HEK293 (cell line): ENCODE measurements at regions not wholly inside any gene's neighbourhood (a gene's known extent, or its start where the extent isn't known, plus 50 kb on each side); places are given as distances from the start of the nearest gene placed in this dataset.

Source experiments
- GLIS2 ChIP-seq: fragments of 450-650 bp; formaldehyde crosslinking; IDR thresholded peaks from 2 replicates; pipeline ENCODE4 v1.5.1; 2016; ENCODE audit warnings: missing biosample characterization, missing genetic modification characterization
- ZNF530 ChIP-seq: fragments of 450-650 bp; formaldehyde crosslinking; IDR thresholded peaks from 2 replicates; pipeline ENCODE4 v1.5.1; 2016; ENCODE audit warnings: low read depth, missing biosample characterization, missing genetic modification characterization
- ZNF610 ChIP-seq: fragments of 450-650 bp; formaldehyde crosslinking; IDR thresholded peaks from 2 replicates; pipeline ENCODE4 v1.5.1; 2016; ENCODE audit warnings: missing biosample characterization, missing genetic modification characterization, borderline replicate concordance
- ZNF843 ChIP-seq: fragments of 450-650 bp; formaldehyde crosslinking; IDR thresholded peaks from 2 replicates; pipeline ENCODE4 v1.5.1; 2016; ENCODE audit warnings: missing biosample characterization, missing genetic modification characterization
- TF ChIP-seq, protein P1 (sequence below): fragments of 450-650 bp; formaldehyde crosslinking; IDR thresholded peaks from 2 replicates; pipeline ENCODE4 v1.5.1; 2016; ENCODE audit warnings: missing biosample characterization, missing genetic modification characterization
- TF ChIP-seq, protein P2 (sequence below): fragments of 450-650 bp; formaldehyde crosslinking; conservative IDR thresholded peaks from 2 replicates; pipeline ENCODE4 v1.5.1; 2016; ENCODE audit warnings: low read depth, missing biosample characterization, missing genetic modification characterization
- TF ChIP-seq, protein P3 (sequence below): fragments of 450-650 bp; formaldehyde crosslinking; IDR thresholded peaks from 2 replicates; pipeline ENCODE4 v1.5.1; 2016; ENCODE audit warnings: missing biosample characterization, missing genetic modification characterization
- TF ChIP-seq, protein P4 (sequence below): fragments of 450-650 bp; formaldehyde crosslinking; IDR thresholded peaks from 2 replicates; pipeline ENCODE4 v1.5.1; 2016; ENCODE audit warnings: missing biosample characterization, missing genetic modification characterization

DNA sequence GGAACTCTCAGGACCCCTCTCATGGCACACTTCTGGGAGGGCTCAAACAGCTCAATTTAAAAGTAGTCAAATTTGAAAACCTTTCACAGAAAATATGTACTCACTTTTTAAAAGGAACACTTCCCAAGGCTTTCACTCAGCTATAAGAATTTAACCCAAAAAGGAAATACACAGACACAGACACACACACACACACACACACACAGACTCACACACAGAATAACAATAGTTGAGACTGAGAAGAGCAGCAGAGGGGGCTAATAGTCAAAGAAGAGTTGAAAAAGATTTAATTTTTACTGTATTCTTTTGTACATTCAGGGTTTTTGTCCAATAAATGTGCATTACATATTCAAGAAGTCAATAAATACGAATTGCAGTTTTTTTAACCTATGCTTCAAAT, 211.4 kb downstream of the HACE1 start:
- TF ChIP-seq, protein P1, sequence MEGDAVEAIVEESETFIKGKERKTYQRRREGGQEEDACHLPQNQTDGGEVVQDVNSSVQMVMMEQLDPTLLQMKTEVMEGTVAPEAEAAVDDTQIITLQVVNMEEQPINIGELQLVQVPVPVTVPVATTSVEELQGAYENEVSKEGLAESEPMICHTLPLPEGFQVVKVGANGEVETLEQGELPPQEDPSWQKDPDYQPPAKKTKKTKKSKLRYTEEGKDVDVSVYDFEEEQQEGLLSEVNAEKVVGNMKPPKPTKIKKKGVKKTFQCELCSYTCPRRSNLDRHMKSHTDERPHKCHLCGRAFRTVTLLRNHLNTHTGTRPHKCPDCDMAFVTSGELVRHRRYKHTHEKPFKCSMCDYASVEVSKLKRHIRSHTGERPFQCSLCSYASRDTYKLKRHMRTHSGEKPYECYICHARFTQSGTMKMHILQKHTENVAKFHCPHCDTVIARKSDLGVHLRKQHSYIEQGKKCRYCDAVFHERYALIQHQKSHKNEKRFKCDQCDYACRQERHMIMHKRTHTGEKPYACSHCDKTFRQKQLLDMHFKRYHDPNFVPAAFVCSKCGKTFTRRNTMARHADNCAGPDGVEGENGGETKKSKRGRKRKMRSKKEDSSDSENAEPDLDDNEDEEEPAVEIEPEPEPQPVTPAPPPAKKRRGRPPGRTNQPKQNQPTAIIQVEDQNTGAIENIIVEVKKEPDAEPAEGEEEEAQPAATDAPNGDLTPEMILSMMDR (tag by site-specific recombination): no peak
- TF ChIP-seq, protein P2, sequence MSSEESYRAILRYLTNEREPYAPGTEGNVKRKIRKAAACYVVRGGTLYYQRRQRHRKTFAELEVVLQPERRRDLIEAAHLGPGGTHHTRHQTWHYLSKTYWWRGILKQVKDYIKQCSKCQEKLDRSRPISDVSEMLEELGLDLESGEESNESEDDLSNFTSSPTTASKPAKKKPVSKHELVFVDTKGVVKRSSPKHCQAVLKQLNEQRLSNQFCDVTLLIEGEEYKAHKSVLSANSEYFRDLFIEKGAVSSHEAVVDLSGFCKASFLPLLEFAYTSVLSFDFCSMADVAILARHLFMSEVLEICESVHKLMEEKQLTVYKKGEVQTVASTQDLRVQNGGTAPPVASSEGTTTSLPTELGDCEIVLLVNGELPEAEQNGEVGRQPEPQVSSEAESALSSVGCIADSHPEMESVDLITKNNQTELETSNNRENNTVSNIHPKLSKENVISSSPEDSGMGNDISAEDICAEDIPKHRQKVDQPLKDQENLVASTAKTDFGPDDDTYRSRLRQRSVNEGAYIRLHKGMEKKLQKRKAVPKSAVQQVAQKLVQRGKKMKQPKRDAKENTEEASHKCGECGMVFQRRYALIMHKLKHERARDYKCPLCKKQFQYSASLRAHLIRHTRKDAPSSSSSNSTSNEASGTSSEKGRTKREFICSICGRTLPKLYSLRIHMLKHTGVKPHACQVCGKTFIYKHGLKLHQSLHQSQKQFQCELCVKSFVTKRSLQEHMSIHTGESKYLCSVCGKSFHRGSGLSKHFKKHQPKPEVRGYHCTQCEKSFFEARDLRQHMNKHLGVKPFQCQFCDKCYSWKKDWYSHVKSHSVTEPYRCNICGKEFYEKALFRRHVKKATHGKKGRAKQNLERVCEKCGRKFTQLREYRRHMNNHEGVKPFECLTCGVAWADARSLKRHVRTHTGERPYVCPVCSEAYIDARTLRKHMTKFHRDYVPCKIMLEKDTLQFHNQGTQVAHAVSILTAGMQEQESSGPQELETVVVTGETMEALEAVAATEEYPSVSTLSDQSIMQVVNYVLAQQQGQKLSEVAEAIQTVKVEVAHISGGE (tag by site-specific recombination): no peak
- TF ChIP-seq ZNF843 (tag by site-specific recombination): no peak
- TF ChIP-seq ZNF610: no peak
- no peak for TF ChIP-seq ZNF530
- TF ChIP-seq, protein P3, sequence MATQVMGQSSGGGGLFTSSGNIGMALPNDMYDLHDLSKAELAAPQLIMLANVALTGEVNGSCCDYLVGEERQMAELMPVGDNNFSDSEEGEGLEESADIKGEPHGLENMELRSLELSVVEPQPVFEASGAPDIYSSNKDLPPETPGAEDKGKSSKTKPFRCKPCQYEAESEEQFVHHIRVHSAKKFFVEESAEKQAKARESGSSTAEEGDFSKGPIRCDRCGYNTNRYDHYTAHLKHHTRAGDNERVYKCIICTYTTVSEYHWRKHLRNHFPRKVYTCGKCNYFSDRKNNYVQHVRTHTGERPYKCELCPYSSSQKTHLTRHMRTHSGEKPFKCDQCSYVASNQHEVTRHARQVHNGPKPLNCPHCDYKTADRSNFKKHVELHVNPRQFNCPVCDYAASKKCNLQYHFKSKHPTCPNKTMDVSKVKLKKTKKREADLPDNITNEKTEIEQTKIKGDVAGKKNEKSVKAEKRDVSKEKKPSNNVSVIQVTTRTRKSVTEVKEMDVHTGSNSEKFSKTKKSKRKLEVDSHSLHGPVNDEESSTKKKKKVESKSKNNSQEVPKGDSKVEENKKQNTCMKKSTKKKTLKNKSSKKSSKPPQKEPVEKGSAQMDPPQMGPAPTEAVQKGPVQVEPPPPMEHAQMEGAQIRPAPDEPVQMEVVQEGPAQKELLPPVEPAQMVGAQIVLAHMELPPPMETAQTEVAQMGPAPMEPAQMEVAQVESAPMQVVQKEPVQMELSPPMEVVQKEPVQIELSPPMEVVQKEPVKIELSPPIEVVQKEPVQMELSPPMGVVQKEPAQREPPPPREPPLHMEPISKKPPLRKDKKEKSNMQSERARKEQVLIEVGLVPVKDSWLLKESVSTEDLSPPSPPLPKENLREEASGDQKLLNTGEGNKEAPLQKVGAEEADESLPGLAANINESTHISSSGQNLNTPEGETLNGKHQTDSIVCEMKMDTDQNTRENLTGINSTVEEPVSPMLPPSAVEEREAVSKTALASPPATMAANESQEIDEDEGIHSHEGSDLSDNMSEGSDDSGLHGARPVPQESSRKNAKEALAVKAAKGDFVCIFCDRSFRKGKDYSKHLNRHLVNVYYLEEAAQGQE (tag by site-specific recombination): no peak
- TF ChIP-seq, protein P4, sequence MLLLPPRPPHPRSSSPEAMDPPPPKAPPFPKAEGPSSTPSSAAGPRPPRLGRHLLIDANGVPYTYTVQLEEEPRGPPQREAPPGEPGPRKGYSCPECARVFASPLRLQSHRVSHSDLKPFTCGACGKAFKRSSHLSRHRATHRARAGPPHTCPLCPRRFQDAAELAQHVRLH (tag by site-specific recombination): no peak
- no peak for TF ChIP-seq GLIS2 (tag by site-specific recombination)
